ENCODE measurements at regions not wholly inside any gene's neighbourhood (a gene's known extent, or its start where the extent isn't known, plus 50 kb on each side); places are given as distances from the start of the nearest gene placed in this dataset.

- TF ChIP-seq, protein P1, sequence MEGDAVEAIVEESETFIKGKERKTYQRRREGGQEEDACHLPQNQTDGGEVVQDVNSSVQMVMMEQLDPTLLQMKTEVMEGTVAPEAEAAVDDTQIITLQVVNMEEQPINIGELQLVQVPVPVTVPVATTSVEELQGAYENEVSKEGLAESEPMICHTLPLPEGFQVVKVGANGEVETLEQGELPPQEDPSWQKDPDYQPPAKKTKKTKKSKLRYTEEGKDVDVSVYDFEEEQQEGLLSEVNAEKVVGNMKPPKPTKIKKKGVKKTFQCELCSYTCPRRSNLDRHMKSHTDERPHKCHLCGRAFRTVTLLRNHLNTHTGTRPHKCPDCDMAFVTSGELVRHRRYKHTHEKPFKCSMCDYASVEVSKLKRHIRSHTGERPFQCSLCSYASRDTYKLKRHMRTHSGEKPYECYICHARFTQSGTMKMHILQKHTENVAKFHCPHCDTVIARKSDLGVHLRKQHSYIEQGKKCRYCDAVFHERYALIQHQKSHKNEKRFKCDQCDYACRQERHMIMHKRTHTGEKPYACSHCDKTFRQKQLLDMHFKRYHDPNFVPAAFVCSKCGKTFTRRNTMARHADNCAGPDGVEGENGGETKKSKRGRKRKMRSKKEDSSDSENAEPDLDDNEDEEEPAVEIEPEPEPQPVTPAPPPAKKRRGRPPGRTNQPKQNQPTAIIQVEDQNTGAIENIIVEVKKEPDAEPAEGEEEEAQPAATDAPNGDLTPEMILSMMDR (conservative IDR thresholded peaks at IDR 0.05 in 1 of 2, IDR thresholded peaks at IDR 0.05 in 1 of 2; ENCODE audit: extremely low read depth in 1 of 2, insufficient read depth in 1 of 2, low read depth in 1 of 2, low read length in 2 of 2): no peak
- no peak for TF ChIP-seq EZH2 (IDR thresholded peaks at IDR 0.05; ENCODE audit: borderline replicate concordance, low read length)
These were observed 86.4 kb downstream of the RBFOX3 start for GRCh38 chr17:79524213-79525187.

Measured in mammary epithelial cell (primary cell).